GM12865 (cell line): ENCODE measurements at regions not wholly inside any gene's neighbourhood (a gene's known extent, or its start where the extent isn't known, plus 50 kb on each side); places are given as distances from the start of the nearest gene placed in this dataset.

ENCODE experiments used
- DNase-seq: peaks from one replicate; pipeline ENCODE4 v3.0.0; 2010; ENCODE audit warnings: low read depth
- H3K4me3 ChIP-seq: 2 replicates; pipeline ENCODE4 v1.5.1; 2011; ENCODE audit warnings: mild to moderate bottlenecking, low read depth, low read length, control low read depth
- TF ChIP-seq, protein P1 (sequence below): IDR thresholded peaks from 2 replicates; pipeline ENCODE4 v1.5.1; 2011; ENCODE audit warnings: low read length, control low read depth, low read depth, inconsistent platforms; ENCODE audit not compliant: insufficient read depth; ENCODE audit errors: missing control alignments

DNA sequence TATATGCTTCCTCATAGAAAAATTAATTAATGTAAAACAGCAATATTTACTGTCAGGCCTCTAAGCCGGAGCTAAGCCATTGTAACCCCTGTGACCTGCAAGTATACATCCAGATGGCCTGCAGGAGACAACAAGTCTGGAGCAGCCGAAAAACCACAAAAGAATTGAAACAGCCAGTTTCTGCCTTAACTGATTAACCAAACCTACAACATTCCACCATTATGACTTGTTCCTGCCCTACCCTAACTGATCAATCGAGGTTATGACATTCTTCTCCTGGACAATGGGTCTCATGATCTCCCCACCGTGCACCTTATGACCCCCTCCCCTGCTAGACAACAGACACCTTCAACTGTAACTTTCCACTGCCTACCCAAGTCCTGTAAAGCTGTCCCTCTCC lies 205.8 kb upstream of the DUSP10 start:
- H3K4me3 ChIP-seq = no peak overlapping the region
- TF ChIP-seq, protein P1, sequence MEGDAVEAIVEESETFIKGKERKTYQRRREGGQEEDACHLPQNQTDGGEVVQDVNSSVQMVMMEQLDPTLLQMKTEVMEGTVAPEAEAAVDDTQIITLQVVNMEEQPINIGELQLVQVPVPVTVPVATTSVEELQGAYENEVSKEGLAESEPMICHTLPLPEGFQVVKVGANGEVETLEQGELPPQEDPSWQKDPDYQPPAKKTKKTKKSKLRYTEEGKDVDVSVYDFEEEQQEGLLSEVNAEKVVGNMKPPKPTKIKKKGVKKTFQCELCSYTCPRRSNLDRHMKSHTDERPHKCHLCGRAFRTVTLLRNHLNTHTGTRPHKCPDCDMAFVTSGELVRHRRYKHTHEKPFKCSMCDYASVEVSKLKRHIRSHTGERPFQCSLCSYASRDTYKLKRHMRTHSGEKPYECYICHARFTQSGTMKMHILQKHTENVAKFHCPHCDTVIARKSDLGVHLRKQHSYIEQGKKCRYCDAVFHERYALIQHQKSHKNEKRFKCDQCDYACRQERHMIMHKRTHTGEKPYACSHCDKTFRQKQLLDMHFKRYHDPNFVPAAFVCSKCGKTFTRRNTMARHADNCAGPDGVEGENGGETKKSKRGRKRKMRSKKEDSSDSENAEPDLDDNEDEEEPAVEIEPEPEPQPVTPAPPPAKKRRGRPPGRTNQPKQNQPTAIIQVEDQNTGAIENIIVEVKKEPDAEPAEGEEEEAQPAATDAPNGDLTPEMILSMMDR = no peak
- no peak for DNase-seq

DNA sequence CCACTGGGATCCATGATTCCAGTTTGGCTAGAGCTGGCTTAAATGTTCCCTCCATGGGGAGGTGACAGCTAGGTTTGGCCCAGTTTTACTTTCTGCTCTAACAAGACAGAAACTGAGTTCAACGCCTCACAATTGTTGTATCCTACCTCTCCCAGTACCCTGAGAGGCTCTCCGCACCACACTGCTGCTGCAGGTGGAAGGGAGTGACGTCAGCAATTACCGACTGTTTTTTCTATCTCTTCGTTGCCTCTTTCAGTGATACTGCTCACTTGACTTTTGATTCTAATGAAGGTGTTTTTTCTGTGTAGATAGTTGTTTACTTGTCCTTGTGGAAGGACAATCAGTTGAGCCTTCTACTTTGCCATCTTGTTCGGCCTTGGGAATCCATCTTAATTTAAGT lies 204.9 kb upstream of the DUSP10 start:
- H3K4me3 ChIP-seq = no peak overlapping the region
- no peak for DNase-seq
- TF ChIP-seq, protein P1 = no peak

DNA sequence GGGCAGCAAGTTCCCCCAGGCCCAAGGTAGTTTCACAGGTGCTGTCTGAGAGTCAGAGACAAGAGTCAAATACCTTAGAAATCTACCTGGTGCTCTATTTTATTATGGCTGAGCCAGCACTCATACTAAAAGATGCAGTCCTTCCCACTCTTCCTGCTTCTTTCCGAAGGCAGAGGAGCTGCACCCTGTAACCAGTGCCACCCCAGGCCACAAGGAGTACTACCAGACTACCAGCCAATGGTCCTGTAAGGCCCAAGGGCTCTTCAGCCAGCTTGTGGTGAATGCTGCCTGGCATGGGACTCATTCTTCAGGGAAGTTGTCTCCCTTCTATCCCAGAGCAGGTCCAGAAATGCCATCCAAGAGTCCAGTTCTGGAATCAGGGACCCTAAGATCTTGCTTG lies 203.8 kb upstream of the DUSP10 start:
- DNase-seq = no peak
- TF ChIP-seq, protein P1 = no peak
- no peak overlapping the region for H3K4me3 ChIP-seq

DNA sequence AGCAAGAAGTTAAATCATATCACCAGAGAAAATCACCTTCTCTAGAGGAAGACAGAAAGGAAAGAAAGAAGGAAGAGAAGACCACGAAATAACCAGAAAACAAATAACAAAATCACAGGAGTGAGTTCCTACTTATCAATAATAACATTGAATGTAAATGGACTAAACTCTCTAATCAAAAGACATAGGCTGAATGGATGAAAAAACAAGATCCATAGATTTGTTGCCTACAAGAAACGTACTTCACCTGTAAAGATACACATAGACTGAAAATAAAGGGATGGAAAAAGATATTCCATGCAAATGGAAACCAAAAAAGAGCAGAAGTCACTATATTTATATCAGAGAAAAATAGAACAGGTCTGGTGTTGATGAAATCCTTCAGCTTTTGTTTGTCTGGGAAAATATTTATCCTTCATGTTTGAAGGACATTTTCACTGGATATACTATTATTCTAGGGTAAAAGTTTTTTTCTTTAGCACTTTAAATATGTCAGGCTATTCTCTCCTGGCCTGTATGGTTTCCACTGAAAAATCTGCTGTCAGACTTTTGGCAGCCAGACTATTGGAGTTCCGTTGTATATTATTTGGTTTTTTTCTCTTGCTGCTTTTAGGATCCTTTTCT lies 202.5 kb upstream of the DUSP10 start:
- DNase-seq = no peak

DNA sequence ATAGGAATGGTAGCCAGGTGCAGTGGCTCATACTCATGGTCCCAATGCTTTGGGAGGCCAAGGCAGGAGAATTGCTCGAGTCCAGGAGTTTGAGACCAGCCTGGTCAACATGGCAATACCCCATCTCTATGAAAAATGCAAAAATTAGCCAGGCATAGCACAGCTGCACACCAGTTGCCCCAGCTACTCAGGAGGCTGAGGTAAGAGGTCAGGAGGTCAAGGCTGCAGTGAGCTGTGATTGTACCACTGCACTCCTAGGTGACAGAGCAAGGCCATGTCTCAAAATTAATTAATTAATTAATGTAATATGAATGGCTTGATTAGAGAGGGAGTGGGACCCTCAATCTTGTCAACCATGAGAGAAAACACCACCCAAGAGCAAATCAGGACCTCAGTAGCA lies 198.7 kb upstream of the DUSP10 start:
- no peak for DNase-seq
- TF ChIP-seq, protein P1 = no peak
- H3K4me3 ChIP-seq = no peak overlapping the region

More for the DNA sequence above, 202.5 kb upstream of the DUSP10 start:
- no peak overlapping the region for H3K4me3 ChIP-seq
- TF ChIP-seq, protein P1 = no peak

DNA sequence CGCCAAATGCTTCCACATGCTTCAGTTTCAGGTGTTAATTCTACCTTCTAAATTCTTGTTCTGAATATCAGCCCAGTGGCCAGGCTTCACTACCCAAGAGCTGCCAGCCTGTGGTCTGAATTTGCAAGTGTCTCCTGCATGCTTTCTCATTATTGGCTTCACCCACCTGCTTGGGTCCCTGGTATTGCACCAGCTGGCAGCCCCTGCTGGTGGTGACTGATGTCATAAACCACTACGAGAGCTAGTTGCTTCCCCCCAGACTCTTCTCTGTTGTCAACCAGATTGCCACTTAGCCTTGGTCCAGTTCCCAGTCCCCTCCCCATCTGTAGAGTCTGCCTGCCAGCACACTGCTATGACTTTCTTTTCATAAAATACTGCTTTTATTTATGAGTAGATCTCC lies 197.7 kb upstream of the DUSP10 start:
- peak; percentile 79 for DNase-seq
- TF ChIP-seq, protein P1 = no peak
- H3K4me3 ChIP-seq = no peak overlapping the region
